ENCODE measurements at regions not wholly inside any gene's neighbourhood (a gene's known extent, or its start where the extent isn't known, plus 50 kb on each side); places are given as distances from the start of the nearest gene placed in this dataset.

DNA sequence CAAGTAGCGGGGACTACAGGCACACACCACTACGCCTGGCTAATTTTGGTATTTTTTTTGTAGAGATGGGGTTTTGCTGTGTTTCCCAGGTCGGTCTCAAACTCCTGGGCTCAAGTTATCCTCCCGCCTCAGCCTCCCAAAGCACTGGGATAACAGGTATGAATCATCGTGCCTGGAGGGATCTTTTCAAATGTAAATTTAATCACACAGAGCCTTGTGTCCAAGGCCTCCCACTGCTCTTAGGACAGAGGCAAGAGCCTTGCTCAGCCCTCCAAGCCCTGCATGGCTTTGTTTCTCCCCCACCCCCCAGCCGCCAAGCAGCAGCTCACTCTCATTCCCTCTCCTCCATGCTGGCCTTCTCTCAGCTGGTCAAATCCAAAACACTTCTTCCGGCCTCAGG, 75.3 kb upstream of the CREB3L1 start:
- peaks cover 8% of the 10 kb centered on the region for H3K27me3 ChIP-seq (ENCODE audit: control insufficient read depth, insufficient read depth, low read length)
- H3K36me3 ChIP-seq (ENCODE audit: control insufficient read depth, insufficient read depth, low read length), result no peaks in the 10 kb centered on the region
- H3K4me1 ChIP-seq (ENCODE audit: control insufficient read depth, insufficient read depth, low read length, poor library complexity, severe bottlenecking), result no peaks in the 10 kb centered on the region
- H3K4me1 Mint-ChIP-seq, result no peaks in the 10 kb centered on the region
- H3K4me3 ChIP-seq (ENCODE audit: low read depth, low read length), result no peak overlapping the region
- no peaks in the 10 kb centered on the region for H3K9me3 ChIP-seq (ENCODE audit: control insufficient read depth in 2 of 2, low read length in 2 of 2)
- H3K27ac Mint-ChIP-seq, result no peak overlapping the region
- peaks cover 22% of the 10 kb centered on the region for H3K27me3 Mint-ChIP-seq
- no peaks in the 10 kb centered on the region for H3K36me3 Mint-ChIP-seq
- no peak for ATAC-seq (ENCODE audit: low read depth in 2 of 2)
- no peak overlapping the region for H3K27ac ChIP-seq (ENCODE audit: insufficient read depth, low read length, poor library complexity, severe bottlenecking)
- H3K4me3 Mint-ChIP-seq, result no peak overlapping the region
- no peaks in the 10 kb centered on the region for H3K9me3 Mint-ChIP-seq
- no peak for DNase-seq

DNA sequence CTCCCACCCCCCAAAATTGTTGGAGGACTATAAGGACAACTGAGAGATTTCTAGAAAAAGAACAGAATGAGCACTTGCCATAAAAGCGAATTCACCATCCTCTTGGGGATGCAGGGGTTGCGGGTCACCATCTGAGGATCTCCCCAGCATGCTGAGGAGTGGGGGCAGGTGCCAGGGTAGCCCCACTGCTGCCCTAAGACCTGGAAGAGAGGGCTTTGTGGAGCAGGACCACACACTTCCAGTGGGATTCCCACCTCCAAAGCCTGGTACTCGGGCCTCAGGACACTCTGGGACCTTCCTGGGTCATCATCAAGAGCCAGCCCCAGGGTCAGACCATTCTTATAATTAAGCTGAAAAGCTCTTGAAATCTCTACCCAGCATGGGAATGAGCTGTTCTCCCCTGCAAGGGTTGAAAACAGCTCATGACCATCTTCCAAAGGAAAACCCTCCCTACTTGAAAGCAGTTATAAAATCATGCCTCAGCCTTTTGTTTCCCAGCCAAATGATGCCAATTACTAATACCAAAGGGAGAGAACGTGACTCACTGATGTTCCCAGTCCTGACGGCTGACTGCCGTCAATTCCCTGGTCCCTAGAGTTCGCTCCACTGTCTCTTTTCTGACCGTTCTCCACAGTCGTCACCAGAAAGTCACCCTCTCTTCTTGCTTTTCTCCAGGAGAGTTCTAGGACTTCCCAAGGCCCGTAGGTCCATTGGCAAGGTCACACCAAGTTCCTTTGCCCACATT, 76.8 kb upstream of the CREB3L1 start:
- H3K27me3 ChIP-seq (ENCODE audit: control insufficient read depth, insufficient read depth, low read length), result peaks cover 8% of the 10 kb centered on the region
- no peaks in the 10 kb centered on the region for H3K4me1 Mint-ChIP-seq
- no peaks in the 10 kb centered on the region for H3K4me1 ChIP-seq (ENCODE audit: control insufficient read depth, insufficient read depth, low read length, poor library complexity, severe bottlenecking)
- H3K27ac ChIP-seq (ENCODE audit: insufficient read depth, low read length, poor library complexity, severe bottlenecking), result no peak overlapping the region
- ATAC-seq (ENCODE audit: low read depth in 2 of 2) (no peak), DNase-seq (no peak)
- no peak overlapping the region for H3K27ac Mint-ChIP-seq
- no peaks in the 10 kb centered on the region for H3K36me3 ChIP-seq (ENCODE audit: control insufficient read depth, insufficient read depth, low read length)
- H3K9me3 ChIP-seq (ENCODE audit: control insufficient read depth in 2 of 2, low read length in 2 of 2), result no peaks in the 10 kb centered on the region
- H3K36me3 Mint-ChIP-seq, result no peaks in the 10 kb centered on the region
- H3K4me3 Mint-ChIP-seq, result no peak overlapping the region
- no peaks in the 10 kb centered on the region for H3K9me3 Mint-ChIP-seq
- H3K27me3 Mint-ChIP-seq, result peaks cover 22% of the 10 kb centered on the region
- no peak overlapping the region for H3K4me3 ChIP-seq (ENCODE audit: low read depth, low read length)

DNA sequence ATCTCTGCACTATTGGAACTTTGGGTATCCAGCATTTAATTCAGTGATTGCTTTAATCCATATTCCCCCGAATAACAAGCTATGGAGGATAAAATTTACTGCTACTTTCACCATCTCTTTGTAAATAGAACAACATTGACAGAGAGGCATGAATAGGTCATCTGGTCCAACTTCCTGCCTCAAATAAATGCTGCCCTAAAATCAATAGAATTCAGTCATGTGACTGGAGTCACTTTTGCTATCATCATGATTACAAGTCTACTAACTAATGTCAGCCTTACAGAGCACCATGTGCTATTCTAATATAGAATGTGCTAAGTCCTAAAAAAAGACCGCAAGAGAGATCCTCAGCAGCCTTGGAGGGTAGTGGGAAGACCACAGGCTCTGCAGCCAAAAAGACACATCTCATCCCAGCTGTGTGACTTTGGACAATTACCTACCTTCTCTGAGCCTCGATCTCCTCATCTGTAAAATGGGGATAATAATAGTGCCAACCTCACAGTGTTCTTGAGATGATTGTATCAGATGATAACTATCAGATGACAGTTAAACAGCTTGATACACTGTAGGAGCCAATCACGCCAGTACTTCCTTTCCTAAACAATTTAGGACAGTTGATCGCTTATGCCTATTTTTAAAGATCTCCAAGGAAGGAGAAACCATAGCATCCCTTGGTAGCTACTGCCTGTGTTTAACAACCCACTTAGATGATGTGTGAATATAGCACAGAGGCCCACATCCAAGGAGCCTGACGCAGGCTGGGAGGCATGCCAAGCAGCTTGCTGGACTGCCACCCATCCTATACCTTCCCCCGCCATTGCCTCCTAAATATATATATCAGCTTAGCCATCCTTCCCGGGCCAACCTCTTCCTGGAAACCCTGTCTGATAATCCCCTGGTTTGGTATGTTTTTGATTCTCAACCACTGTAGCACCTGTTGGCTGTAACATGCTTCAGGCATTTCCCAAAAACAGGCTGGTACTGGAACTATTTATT, 77.3 kb upstream of the PHF21A start:
- Mint-ChIP-seq H3K4me1 (no peaks in the 10 kb centered on the region), H3K4me3 (no peak overlapping the region), H3K27ac (no peak overlapping the region), H3K9me3 (peaks cover 0 to 1% (median 0%) of the 10 kb centered on the region in 7 donors), H3K27me3 (peaks cover 10% of the 10 kb centered on the region), H3K36me3 (no peaks in the 10 kb centered on the region)
- H3K36me3 ChIP-seq (ENCODE audit: control insufficient read depth, insufficient read depth, low read length), result no peaks in the 10 kb centered on the region
- ATAC-seq (ENCODE audit: low read depth in 2 of 2) (no peak), DNase-seq (no peak)
- H3K27me3 ChIP-seq (ENCODE audit: control insufficient read depth, insufficient read depth, low read length), result peaks cover 10% of the 10 kb centered on the region
- no peaks in the 10 kb centered on the region for H3K9me3 ChIP-seq (ENCODE audit: control insufficient read depth in 2 of 2, low read length in 2 of 2)
- H3K4me3 ChIP-seq (ENCODE audit: low read depth, low read length), result no peak overlapping the region
- no peaks in the 10 kb centered on the region for H3K4me1 ChIP-seq (ENCODE audit: control insufficient read depth, insufficient read depth, low read length, poor library complexity, severe bottlenecking)
- H3K27ac ChIP-seq (ENCODE audit: insufficient read depth, low read length, poor library complexity, severe bottlenecking), result no peak overlapping the region

DNA sequence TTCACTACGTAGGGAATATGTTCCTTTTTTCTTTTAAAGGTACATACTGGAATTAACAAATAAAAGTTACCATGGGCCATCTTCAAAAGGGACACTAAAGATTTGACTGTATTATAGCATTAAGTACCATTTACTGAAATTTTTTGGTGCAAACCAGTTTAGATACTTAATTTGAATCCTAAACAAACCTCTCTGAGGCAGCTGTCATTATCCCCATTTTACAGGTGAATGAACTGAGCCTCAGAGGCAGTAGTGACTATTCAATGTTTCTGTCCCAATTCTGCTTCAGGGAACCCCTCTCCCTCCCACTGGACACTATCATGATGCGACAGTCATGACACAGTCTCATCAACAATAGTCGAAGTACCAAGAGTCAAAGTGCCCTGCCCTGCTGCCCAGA, 76.2 kb upstream of the PHF21A start:
- no peak overlapping the region for H3K27ac Mint-ChIP-seq
- H3K4me3 Mint-ChIP-seq, result no peak overlapping the region
- Histone ChIP-seq H3K4me3 (ENCODE audit: low read depth, low read length) (no peak overlapping the region), H3K36me3 (ENCODE audit: control insufficient read depth, insufficient read depth, low read length) (no peaks in the 10 kb centered on the region), H3K9me3 (ENCODE audit: control insufficient read depth in 2 of 2, low read length in 2 of 2) (no peaks in the 10 kb centered on the region), H3K27me3 (ENCODE audit: control insufficient read depth, insufficient read depth, low read length) (peaks cover 10% of the 10 kb centered on the region), H3K4me1 (ENCODE audit: control insufficient read depth, insufficient read depth, low read length, poor library complexity, severe bottlenecking) (no peaks in the 10 kb centered on the region), H3K27ac (ENCODE audit: insufficient read depth, low read length, poor library complexity, severe bottlenecking) (no peak overlapping the region)
- H3K27me3 Mint-ChIP-seq, result peaks cover 11% of the 10 kb centered on the region
- H3K9me3 Mint-ChIP-seq, result peaks cover 0 to 2% (median 0%) of the 10 kb centered on the region in 7 donors
- DNase-seq (no peak), ATAC-seq (ENCODE audit: low read depth in 2 of 2) (no peak)
- no peaks in the 10 kb centered on the region for H3K36me3 Mint-ChIP-seq
- H3K4me1 Mint-ChIP-seq, result no peaks in the 10 kb centered on the region

DNA sequence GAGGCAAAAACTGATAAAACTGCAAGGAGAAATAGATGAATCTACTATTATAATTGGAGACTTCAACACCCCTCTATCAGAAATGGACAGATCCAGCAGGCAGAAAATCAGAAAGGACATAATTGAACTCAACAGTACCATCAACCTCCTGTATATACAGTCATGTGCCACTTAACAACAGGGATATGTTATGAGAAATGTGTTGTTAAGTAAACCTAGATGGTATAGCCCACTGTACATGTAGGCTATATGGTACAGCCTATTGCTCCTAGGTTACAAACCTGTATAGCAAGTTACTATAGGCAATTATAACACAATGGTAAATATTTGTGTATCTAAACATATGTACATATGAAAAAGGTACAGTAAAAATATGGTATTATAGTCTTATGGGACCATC, 66.8 kb upstream of the PHF21A start:
- H3K36me3 Mint-ChIP-seq, result no peaks in the 10 kb centered on the region
- no peaks in the 10 kb centered on the region for H3K36me3 ChIP-seq (ENCODE audit: control insufficient read depth, insufficient read depth, low read length)
- H3K9me3 ChIP-seq (ENCODE audit: control insufficient read depth in 2 of 2, low read length in 2 of 2), result peaks cover 4 to 8% of the 10 kb centered on the region in 2 experiments
- H3K27me3 ChIP-seq (ENCODE audit: control insufficient read depth, insufficient read depth, low read length), result peaks cover 19% of the 10 kb centered on the region
- no peak overlapping the region for H3K27ac Mint-ChIP-seq
- H3K27me3 Mint-ChIP-seq, result peaks cover 67% of the 10 kb centered on the region
- no peak overlapping the region for H3K4me3 Mint-ChIP-seq
- ATAC-seq (ENCODE audit: low read depth in 2 of 2) (no peak), DNase-seq (no peak)
- H3K4me1 ChIP-seq (ENCODE audit: control insufficient read depth, insufficient read depth, low read length, poor library complexity, severe bottlenecking), result no peaks in the 10 kb centered on the region
- no peaks in the 10 kb centered on the region for H3K4me1 Mint-ChIP-seq
- no peak overlapping the region for H3K27ac ChIP-seq (ENCODE audit: insufficient read depth, low read length, poor library complexity, severe bottlenecking)
- H3K4me3 ChIP-seq (ENCODE audit: low read depth, low read length), result no peak overlapping the region
- peaks cover 0 to 7% (median 3%) of the 10 kb centered on the region in 7 donors for H3K9me3 Mint-ChIP-seq

DNA sequence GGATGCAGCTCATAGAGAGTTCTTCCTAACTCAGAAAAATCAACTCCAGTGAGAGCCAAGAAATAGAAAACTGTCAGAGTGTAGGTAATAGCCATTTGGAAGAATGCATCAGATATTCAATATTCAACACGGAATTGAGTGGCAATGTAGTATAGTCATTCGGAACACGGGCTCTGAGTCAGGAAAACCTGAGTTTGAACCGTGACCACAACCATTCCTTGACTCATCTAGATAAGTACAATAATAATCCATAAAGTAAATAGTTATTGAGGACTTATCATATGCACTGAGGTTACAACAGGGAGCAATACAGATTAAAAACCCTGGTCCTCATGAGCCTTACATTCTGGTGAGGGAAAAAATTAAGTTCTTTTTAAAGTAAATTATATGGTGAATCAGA, 62.6 kb upstream of the PHF21A start:
- Histone ChIP-seq H3K9me3 (ENCODE audit: control insufficient read depth in 2 of 2, low read length in 2 of 2) (no peaks in the 10 kb centered on the region), H3K27ac (ENCODE audit: insufficient read depth, low read length, poor library complexity, severe bottlenecking) (no peak overlapping the region), H3K4me1 (ENCODE audit: control insufficient read depth, insufficient read depth, low read length, poor library complexity, severe bottlenecking) (no peaks in the 10 kb centered on the region), H3K36me3 (ENCODE audit: control insufficient read depth, insufficient read depth, low read length) (no peaks in the 10 kb centered on the region), H3K27me3 (ENCODE audit: control insufficient read depth, insufficient read depth, low read length) (peaks cover 25% of the 10 kb centered on the region), H3K4me3 (ENCODE audit: low read depth, low read length) (no peak overlapping the region)
- peaks cover 62% of the 10 kb centered on the region for H3K27me3 Mint-ChIP-seq
- peaks cover 0 to 5% (median 3%) of the 10 kb centered on the region in 7 donors for H3K9me3 Mint-ChIP-seq
- ATAC-seq (ENCODE audit: low read depth in 2 of 2) (no peak), DNase-seq (no peak)
- no peaks in the 10 kb centered on the region for H3K36me3 Mint-ChIP-seq
- H3K27ac Mint-ChIP-seq, result no peak overlapping the region
- no peaks in the 10 kb centered on the region for H3K4me1 Mint-ChIP-seq
- H3K4me3 Mint-ChIP-seq, result no peak overlapping the region

DNA sequence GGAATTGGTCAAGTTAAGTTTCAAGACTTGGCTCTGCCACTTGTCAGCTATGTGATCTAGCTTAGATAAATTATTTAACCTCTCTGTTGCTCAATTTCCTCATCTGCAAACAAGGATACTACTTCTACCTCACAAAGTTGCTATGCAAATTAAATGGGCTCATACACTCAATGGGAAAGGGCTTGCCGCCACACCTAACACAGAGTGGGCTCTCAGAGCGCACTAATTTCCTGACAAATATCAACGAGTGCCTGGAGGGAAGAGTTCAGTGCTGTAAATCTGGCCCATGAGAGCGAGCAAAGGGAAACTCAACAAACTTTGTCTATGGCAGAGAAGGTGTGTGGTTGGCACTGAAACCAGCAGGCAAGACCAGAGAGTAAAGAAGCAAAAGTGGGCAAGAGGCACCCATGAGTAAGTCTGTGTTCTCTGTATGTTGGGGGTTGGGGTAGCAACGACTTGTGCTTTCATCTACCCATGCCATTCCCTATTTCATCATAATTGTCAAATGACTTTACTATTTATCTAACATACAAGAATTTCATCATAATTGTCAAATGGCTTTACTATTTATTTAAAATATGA, 60.7 kb upstream of the PHF21A start:
- no peak for DNase-seq
- Mint-ChIP-seq H3K27me3 (peaks cover 56% of the 10 kb centered on the region), H3K27ac (no peak overlapping the region)

More for the DNA sequence above, 60.7 kb upstream of the PHF21A start:
- Histone ChIP-seq H3K4me3 (ENCODE audit: low read depth, low read length) (no peak overlapping the region), H3K27me3 (ENCODE audit: control insufficient read depth, insufficient read depth, low read length) (peaks cover 31% of the 10 kb centered on the region), H3K27ac (ENCODE audit: insufficient read depth, low read length, poor library complexity, severe bottlenecking) (no peak overlapping the region), H3K4me1 (ENCODE audit: control insufficient read depth, insufficient read depth, low read length, poor library complexity, severe bottlenecking) (no peaks in the 10 kb centered on the region), H3K9me3 (ENCODE audit: control insufficient read depth in 2 of 2, low read length in 2 of 2) (no peaks in the 10 kb centered on the region), H3K36me3 (ENCODE audit: control insufficient read depth, insufficient read depth, low read length) (no peaks in the 10 kb centered on the region)
- H3K36me3 Mint-ChIP-seq, result no peaks in the 10 kb centered on the region
- no peak for ATAC-seq (ENCODE audit: low read depth in 2 of 2)
- H3K4me3 Mint-ChIP-seq, result no peak overlapping the region
- H3K9me3 Mint-ChIP-seq, result peaks cover 0 to 7% (median 3%) of the 10 kb centered on the region in 7 donors
- no peaks in the 10 kb centered on the region for H3K4me1 Mint-ChIP-seq
